K562 (cell line): ENCODE measurements at regions not wholly inside any gene's neighbourhood (a gene's known extent, or its start where the extent isn't known, plus 50 kb on each side); places are given as distances from the start of the nearest gene placed in this dataset.

Experiments used
- MAFF ChIP-seq: IDR thresholded peaks from 2 replicates; pipeline ENCODE4 v1.6.1; 2012; ENCODE audit warnings: low read length, improper control_type of control experiment
- PHF8 ChIP-seq: fragments of 200-600 bp; sonication (generic); IDR thresholded peaks from 2 replicates; pipeline ENCODE4 v1.6.1; 2012; ENCODE audit warnings: mixed run types, mild to moderate bottlenecking, inconsistent platforms, low read length, moderate library complexity, borderline replicate concordance
- SREBF1 ChIP-seq: fragments of 150-350 bp; IDR thresholded peaks from 2 replicates; pipeline ENCODE4 v1.6.1; 2014; ENCODE audit warnings: antibody characterized with exemption, low read depth, low read length, borderline replicate concordance
- ZNF311 ChIP-seq: fragments of 250-450 bp; sonication (Bioruptor Pico); IDR thresholded peaks from 2 replicates; pipeline ENCODE4 v1.4.0; 2020; ENCODE audit warnings: mild to moderate bottlenecking, moderate library complexity
- TF ChIP-seq, protein P1 (sequence below): sonication (generic); formaldehyde crosslinking; IDR thresholded peaks from 2 replicates; pipeline ENCODE4 v1.8.0; 2022; ENCODE audit warnings: mild to moderate bottlenecking, missing genetic modification reagents
- TF ChIP-seq, protein P2 (sequence below): fragments of 250-450 bp; sonication (Bioruptor Pico); IDR thresholded peaks from 2 replicates; pipeline ENCODE4 v1.4.0; 2020; ENCODE audit warnings: mild to moderate bottlenecking, moderate library complexity
- TF ChIP-seq, protein P3 (sequence below), 3 experiments: IDR thresholded peaks in 2 of 3; conservative IDR thresholded peaks in 1 of 3; 2 replicates each; pipeline ENCODE4 v1.5.1; 2011 to 2012; ENCODE audit warnings: low read length in 3 of 3, mild to moderate bottlenecking in 3 of 3, control low read depth in 2 of 3, improper control_type of control experiment in 1 of 3, inconsistent platforms in 1 of 3, low read depth in 1 of 3, mixed read lengths in 1 of 3, moderate library complexity in 1 of 3; ENCODE audit not compliant: insufficient read depth in 2 of 3
- TF ChIP-seq, protein P4 (sequence below): sonication (generic); formaldehyde crosslinking; IDR thresholded peaks from 2 replicates; pipeline ENCODE4 v1.8.0; 2022; ENCODE audit warnings: mild to moderate bottlenecking, missing genetic modification reagents
- TF ChIP-seq, protein P5 (sequence below), 2 experiments: fragments of 450-650 bp in 1 of 2; IDR thresholded peaks; 2 replicates each; pipeline ENCODE4 v1.6.1; 2011 to 2017; ENCODE audit warnings: low read depth in 2 of 2, antibody characterized with exemption in 1 of 2, borderline replicate concordance in 1 of 2, low read length in 1 of 2, mild to moderate bottlenecking in 1 of 2, mixed read lengths in 1 of 2; ENCODE audit not compliant: control insufficient read depth in 1 of 2

DNA sequence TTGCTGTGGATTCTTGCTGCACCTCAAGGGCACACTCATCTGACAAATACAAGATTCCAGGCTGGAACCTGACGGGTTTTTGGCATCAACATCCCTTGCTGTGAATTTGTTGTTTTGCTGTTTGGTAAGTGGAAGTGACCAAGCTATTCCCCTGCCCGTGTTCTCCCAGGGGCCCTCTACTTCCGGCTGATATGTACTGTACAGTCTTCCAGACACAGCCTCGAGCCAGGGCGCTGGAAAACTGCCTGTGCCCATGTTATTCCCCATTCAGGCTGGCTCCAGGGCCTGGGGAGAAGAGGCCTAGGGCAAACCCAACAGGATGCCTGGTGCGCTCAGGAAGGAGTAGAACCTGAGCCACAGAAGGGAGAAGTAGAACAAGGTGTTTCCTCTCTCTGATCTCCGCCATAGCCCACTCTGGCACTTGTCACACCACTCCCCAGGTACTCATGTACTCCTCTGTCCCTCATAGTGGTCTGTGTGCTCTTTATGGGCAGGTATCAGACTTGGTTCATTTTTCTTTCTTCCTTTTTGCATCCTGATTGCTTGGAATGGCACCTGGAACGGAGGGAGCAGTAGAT is 67.8 kb upstream of the LTA4H start:
- TF ChIP-seq, protein P1, sequence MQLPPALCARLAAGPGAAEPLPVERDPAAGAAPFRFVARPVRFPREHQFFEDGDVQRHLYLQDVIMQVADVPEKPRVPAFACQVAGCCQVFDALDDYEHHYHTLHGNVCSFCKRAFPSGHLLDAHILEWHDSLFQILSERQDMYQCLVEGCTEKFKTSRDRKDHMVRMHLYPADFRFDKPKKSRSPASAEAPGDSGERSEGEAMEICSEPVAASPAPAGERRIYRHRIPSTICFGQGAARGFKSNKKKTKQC: no peak
- TF ChIP-seq, protein P2, sequence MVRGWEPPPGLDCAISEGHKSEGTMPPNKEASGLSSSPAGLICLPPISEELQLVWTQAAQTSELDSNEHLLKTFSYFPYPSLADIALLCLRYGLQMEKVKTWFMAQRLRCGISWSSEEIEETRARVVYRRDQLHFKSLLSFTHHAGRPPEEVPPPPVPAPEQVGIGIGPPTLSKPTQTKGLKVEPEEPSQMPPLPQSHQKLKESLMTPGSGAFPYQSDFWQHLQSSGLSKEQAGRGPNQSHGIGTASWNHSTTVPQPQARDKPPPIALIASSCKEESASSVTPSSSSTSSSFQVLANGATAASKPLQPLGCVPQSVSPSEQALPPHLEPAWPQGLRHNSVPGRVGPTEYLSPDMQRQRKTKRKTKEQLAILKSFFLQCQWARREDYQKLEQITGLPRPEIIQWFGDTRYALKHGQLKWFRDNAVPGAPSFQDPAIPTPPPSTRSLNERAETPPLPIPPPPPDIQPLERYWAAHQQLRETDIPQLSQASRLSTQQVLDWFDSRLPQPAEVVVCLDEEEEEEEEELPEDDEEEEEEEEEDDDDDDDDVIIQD (CRISPR knock-in tag): no peak
- TF ChIP-seq, protein P3, sequence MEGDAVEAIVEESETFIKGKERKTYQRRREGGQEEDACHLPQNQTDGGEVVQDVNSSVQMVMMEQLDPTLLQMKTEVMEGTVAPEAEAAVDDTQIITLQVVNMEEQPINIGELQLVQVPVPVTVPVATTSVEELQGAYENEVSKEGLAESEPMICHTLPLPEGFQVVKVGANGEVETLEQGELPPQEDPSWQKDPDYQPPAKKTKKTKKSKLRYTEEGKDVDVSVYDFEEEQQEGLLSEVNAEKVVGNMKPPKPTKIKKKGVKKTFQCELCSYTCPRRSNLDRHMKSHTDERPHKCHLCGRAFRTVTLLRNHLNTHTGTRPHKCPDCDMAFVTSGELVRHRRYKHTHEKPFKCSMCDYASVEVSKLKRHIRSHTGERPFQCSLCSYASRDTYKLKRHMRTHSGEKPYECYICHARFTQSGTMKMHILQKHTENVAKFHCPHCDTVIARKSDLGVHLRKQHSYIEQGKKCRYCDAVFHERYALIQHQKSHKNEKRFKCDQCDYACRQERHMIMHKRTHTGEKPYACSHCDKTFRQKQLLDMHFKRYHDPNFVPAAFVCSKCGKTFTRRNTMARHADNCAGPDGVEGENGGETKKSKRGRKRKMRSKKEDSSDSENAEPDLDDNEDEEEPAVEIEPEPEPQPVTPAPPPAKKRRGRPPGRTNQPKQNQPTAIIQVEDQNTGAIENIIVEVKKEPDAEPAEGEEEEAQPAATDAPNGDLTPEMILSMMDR (IDR thresholded peaks at IDR 0.05 in 2 of 3, conservative IDR thresholded peaks at IDR 0.05 in 1 of 3; ENCODE audit: insufficient read depth in 2 of 3, low read depth in 1 of 3, low read length in 3 of 3): no peak
- TF ChIP-seq PHF8: no peak
- TF ChIP-seq, protein P4, sequence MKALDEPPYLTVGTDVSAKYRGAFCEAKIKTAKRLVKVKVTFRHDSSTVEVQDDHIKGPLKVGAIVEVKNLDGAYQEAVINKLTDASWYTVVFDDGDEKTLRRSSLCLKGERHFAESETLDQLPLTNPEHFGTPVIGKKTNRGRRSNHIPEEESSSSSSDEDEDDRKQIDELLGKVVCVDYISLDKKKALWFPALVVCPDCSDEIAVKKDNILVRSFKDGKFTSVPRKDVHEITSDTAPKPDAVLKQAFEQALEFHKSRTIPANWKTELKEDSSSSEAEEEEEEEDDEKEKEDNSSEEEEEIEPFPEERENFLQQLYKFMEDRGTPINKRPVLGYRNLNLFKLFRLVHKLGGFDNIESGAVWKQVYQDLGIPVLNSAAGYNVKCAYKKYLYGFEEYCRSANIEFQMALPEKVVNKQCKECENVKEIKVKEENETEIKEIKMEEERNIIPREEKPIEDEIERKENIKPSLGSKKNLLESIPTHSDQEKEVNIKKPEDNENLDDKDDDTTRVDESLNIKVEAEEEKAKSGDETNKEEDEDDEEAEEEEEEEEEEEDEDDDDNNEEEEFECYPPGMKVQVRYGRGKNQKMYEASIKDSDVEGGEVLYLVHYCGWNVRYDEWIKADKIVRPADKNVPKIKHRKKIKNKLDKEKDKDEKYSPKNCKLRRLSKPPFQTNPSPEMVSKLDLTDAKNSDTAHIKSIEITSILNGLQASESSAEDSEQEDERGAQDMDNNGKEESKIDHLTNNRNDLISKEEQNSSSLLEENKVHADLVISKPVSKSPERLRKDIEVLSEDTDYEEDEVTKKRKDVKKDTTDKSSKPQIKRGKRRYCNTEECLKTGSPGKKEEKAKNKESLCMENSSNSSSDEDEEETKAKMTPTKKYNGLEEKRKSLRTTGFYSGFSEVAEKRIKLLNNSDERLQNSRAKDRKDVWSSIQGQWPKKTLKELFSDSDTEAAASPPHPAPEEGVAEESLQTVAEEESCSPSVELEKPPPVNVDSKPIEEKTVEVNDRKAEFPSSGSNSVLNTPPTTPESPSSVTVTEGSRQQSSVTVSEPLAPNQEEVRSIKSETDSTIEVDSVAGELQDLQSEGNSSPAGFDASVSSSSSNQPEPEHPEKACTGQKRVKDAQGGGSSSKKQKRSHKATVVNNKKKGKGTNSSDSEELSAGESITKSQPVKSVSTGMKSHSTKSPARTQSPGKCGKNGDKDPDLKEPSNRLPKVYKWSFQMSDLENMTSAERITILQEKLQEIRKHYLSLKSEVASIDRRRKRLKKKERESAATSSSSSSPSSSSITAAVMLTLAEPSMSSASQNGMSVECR: no peak
- TF ChIP-seq ZNF311 (CRISPR knock-in tag): no peak
- TF ChIP-seq, protein P5, sequence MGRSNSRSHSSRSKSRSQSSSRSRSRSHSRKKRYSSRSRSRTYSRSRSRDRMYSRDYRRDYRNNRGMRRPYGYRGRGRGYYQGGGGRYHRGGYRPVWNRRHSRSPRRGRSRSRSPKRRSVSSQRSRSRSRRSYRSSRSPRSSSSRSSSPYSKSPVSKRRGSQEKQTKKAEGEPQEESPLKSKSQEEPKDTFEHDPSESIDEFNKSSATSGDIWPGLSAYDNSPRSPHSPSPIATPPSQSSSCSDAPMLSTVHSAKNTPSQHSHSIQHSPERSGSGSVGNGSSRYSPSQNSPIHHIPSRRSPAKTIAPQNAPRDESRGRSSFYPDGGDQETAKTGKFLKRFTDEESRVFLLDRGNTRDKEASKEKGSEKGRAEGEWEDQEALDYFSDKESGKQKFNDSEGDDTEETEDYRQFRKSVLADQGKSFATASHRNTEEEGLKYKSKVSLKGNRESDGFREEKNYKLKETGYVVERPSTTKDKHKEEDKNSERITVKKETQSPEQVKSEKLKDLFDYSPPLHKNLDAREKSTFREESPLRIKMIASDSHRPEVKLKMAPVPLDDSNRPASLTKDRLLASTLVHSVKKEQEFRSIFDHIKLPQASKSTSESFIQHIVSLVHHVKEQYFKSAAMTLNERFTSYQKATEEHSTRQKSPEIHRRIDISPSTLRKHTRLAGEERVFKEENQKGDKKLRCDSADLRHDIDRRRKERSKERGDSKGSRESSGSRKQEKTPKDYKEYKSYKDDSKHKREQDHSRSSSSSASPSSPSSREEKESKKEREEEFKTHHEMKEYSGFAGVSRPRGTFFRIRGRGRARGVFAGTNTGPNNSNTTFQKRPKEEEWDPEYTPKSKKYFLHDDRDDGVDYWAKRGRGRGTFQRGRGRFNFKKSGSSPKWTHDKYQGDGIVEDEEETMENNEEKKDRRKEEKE (IDR thresholded peaks at IDR 0.05; ENCODE audit: borderline replicate concordance in 1 of 2, control insufficient read depth in 1 of 2, low read depth in 2 of 2, low read length in 1 of 2): no peak
- TF ChIP-seq MAFF: no peak
- TF ChIP-seq SREBF1: no peak
